Limb (tissue), 2 donors: ENCODE measurements at regions not wholly inside any gene's neighbourhood (a gene's known extent, or its start where the extent isn't known, plus 50 kb on each side); places are given as distances from the start of the nearest gene placed in this dataset.

Experiments
- DNase-seq, 2 donors: peaks; one replicate each; pipeline ENCODE4 v3.0.0-alpha.2; 2016; ENCODE audit errors: extremely low spot score in 2 of 2

DNA sequence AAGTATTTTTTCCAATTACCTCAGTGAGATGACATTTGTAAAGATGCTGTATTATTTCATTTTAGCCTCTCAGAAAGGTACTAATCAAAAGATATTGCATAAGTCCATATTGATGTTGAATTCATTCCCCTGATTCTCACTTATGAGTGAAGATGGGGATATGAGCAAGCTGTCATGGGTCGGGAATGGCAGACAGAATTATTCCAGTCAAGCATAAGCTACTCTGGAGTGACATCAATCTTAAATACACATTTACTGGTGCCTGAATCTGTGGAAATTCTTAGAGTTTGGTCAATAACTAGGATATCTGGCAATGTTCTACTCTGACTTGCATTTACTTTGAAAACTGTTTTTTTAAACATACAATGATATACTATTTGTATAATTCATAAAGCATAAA lies 283.8 kb upstream of the PCDH7 start:
- DNase-seq: no peak

GRCh38 chr4:30437316-30437715 lies 282.9 kb upstream of the PCDH7 start:
- no peak for DNase-seq

- no peak for DNase-seq
These were observed 276.9 kb upstream of the PCDH7 start for GRCh38 chr4:30443289-30443688.

GRCh38 chr4:30450474-30450873 lies 269.7 kb upstream of the PCDH7 start:
- DNase-seq: peak in 1 of 2 donors; percentile 3

GRCh38 chr4:30454504-30454903 lies 265.7 kb upstream of the PCDH7 start:
- DNase-seq: no peak

- no peak for DNase-seq
These were observed 263.5 kb upstream of the PCDH7 start for GRCh38 chr4:30456716-30457115.

GRCh38 chr4:30460818-30461217 lies 259.4 kb upstream of the PCDH7 start:
- no peak for DNase-seq

DNA sequence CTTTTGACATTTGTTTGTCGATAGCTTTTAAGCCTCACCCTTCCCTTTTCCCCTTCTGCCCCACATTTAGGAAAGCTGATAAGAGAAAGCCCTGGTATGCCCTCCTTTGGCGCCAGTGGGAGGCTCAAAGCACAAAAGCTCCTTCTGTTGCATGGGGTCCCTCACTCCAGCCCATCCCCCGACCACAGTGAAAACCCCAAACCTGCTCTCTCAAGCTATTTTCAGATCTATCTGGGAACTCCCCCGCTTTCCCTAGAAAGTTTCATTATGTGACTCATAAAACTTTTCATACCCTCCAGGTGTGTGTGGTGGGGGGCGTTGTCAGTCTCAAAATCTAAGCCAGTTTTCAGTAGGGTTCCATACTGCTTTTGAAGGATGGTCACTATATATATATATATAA lies 259.0 kb upstream of the PCDH7 start:
- DNase-seq: no peak

- DNase-seq: no peak
These were observed 257.6 kb upstream of the PCDH7 start for GRCh38 chr4:30462445-30463090.

- DNase-seq: no peak
These were observed 248.3 kb upstream of the PCDH7 start for GRCh38 chr4:30471861-30472260.

DNA sequence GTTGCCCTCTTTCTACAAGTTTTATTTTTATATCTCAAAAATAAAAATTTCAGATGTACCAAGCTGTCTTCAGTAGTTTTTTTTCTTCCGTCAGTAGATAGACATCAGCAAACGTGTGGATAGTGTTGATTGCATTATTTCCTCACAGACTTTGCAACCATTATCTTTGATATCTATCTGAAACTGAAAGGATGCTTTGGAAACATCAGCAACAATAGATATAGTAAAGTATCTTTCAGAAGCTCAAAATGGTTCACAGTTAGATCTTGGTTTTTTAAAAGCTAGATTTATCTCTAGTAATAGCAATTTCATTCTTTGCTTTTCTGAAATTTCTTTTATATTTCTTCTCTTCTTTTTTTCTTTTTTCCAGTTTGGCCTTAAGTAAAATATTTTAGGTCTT lies 246.9 kb upstream of the PCDH7 start:
- DNase-seq: no peak

DNA sequence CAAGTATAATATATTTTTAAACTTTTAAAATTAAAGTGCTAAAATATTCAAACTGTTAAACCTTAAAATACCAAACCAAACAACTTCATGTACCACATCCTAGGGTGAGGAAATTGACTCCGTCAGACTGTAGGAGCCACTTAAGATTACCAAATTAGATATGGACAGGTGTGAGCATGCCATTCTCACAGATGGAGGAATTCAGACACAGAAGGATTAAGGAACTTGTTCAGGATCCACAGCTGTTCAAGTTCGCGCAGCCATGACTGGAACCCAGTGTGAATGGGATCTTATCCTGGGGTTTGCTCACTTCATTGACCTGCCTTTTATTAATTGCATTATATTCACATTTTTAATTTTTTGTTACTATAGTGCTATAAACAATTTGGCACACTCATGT lies 224.9 kb upstream of the PCDH7 start:
- peak in 1 of 2 donors; percentile 62 for DNase-seq

DNA sequence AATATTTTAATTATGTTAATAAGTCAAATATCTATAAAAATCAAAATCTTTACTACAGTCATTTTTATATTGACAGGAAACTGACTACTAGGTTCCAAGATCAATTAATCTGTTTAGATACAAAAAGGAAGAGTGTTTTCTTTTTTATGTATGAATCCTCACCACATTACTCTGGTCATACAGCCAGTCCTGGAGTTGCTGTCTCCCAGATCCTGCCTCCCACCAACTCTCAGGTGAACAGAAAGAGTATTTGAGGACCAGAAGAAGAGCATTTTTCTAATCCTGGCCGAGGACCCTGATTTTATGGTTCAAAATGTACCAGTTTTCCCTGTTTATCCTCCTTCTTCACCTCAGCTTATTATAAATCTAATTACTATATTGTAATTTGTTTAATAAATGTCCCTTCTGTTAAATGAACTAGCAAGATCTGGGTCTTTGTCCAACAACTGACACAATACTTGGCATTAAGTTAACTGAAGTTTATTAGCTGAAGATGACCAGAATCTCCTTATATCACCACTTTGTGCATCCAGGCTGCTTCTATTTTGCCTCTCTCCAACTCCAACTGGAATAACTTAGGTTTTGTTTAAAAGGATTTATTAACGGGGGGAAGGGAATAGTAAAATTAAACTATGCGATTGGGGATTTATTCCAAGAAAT lies 224.4 kb upstream of the PCDH7 start:
- no peak for DNase-seq

DNA sequence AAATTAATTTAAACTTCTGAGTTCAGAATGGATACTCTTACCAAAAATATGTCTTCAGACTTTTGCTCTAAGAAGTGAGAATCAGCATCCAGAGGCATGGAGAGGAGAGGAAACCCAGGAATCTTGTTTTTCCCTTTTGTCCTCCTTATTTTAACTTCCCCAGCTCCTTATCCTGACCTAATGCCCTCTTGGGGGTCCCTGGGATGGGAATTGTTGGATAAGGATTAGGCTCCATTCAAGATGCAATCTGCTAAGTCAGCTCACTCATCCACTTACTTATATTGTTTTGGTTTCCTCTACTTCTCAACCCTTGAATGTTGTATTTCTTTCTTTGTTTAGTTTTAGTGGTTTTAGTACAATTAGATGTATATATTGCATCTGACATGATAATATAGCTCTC lies 208.4 kb upstream of the PCDH7 start:
- no peak for DNase-seq

DNA sequence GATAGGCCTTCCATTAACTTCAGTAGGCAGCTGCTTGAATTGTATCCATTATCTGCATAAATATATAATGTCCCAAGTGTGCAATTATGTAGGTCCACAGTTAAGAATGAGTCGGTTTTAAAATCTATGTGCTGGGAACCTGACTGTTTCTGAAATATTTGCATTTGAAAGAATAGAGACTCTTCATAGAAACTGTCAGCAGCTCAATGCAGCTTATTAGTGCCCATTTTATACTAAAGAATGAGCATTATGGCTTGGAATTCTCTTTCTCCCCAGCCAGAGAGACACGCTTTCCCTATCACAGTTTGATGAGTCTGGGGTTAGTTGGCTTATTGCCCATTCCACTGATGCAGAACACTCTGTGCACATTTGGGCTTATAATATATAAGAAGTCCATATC lies 202.0 kb upstream of the PCDH7 start:
- DNase-seq: no peak

GRCh38 chr4:30525662-30526315 lies 194.4 kb upstream of the PCDH7 start:
- no peak for DNase-seq

DNA sequence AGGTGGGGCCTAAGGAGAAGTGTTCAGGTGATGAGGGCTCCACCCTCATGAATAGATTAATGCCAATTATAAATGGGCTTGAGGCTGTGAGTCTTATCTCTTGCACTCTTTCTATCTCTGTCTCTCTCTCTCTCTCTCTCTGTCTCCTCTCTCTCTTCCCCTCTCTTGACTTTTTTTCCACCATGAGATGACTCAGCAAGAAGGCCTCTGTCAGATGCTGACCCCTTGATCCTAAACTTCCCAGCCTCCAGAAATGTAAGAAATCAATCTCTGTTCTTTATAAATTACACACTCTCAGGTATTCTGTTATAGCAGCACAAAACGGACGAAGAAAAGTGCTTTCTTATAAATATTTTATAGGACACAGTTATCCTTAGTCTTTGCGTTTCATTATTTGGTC lies 184.9 kb upstream of the PCDH7 start:
- DNase-seq: no peak

DNA sequence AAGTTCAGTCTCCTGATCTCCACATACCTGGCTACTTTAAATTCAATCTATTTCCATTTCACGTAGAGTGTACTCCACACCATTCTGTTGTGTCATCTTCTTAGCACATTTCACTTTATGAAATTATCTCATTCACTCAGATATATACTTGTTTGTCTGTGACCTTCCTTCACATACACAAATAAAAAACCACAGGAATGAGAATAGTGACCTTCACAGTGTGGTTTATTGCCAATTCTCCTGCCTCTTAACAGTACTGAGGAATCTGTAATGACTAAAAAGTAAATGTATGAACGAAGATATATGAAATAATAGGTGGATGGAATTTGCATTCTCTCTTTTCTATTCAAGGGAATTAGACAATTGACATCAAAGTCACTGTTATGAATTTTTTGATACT lies 183.9 kb upstream of the PCDH7 start:
- no peak for DNase-seq

GRCh38 chr4:30537456-30537855 lies 182.7 kb upstream of the PCDH7 start:
- DNase-seq: peak in 1 of 2 donors; percentile 48

DNA sequence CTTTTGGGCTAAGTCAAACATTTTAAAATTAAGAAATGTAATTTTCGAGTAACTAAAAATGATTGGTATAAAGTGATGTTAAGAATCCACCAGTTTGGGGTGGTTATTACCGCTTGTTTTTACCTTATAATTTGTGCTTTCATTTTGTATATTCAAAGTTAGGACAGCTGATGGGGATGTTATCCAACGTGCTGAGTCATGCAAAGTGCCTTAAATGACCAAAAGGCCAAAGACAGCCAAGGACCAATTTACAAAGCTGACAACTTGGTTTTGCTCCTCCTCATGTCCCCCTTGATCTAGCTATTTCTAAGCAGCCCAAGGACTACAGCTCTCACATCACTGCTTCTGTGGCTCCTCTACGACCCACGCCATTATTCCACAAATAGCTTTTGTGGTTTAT lies 181.4 kb upstream of the PCDH7 start:
- DNase-seq: no peak

- no peak for DNase-seq
These were observed 177.1 kb upstream of the PCDH7 start for GRCh38 chr4:30543057-30543456.

DNA sequence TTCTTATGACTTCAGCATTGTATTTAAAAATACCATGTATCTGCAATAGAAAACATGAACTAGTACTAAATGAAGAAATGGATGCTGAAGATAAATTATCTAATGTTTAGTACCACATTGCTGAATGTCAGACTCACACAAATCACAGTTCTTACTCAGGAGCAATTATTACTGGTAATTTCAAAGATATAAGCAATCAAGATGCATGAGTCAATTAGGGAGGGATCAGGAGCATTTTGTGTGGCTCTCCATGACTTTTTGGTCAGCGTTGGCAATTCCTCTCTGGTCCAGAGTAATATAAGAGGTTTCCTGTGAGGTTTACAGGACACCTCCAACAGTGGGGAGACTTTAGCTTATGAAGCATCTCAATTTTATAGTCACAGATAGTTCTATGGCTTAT lies 167.0 kb upstream of the PCDH7 start:
- no peak for DNase-seq

- no peak for DNase-seq
These were observed 166.5 kb upstream of the PCDH7 start for GRCh38 chr4:30553706-30554105.
